ENCODE measurements at regions not wholly inside any gene's neighbourhood (a gene's known extent, or its start where the extent isn't known, plus 50 kb on each side); places are given as distances from the start of the nearest gene placed in this dataset.

- TF ChIP-seq REST (IDR thresholded peaks at IDR 0.05; ENCODE audit: low read depth) = no peak
- TF ChIP-seq YY1 (IDR thresholded peaks at IDR 0.05; ENCODE audit: extremely low read depth, insufficient replicate concordance, low read depth, low read length) = no peak
- no peak for TF ChIP-seq POLR2AphosphoS5 (IDR thresholded peaks at IDR 0.05; ENCODE audit: low read depth, low read length)
- no peak for TF ChIP-seq ZFX (IDR thresholded peaks at IDR 0.05)
- TF ChIP-seq EZH2 (IDR thresholded peaks at IDR 0.05) = no peak
- TF ChIP-seq, protein P1, sequence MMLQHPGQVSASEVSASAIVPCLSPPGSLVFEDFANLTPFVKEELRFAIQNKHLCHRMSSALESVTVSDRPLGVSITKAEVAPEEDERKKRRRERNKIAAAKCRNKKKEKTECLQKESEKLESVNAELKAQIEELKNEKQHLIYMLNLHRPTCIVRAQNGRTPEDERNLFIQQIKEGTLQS (IDR thresholded peaks at IDR 0.05) = no peak
- TF ChIP-seq EGR1 (IDR thresholded peaks at IDR 0.05; ENCODE audit: low read depth) = no peak
- TF ChIP-seq ELF1 (IDR thresholded peaks at IDR 0.05; ENCODE audit: borderline replicate concordance, low read depth) = no peak
- TF ChIP-seq SIN3A (IDR thresholded peaks at IDR 0.05; ENCODE audit: low read depth) = no peak
These were observed 71.5 kb downstream of the SIK1 start (continued) for GRCh38 chr21:43355266-43355924.

- BruUV-seq (replicated peaks) = no TSS peak
- TF ChIP-seq YY1 (IDR thresholded peaks at IDR 0.05; ENCODE audit: extremely low read depth, insufficient replicate concordance, low read depth, low read length) (no peak), REST (IDR thresholded peaks at IDR 0.05; ENCODE audit: low read depth) (no peak), POLR2AphosphoS5 (IDR thresholded peaks at IDR 0.05; ENCODE audit: low read depth, low read length) (no peak), ZNF274 (IDR thresholded peaks at IDR 0.05; ENCODE audit: low read depth, low read length) (no peak), SIN3A (IDR thresholded peaks at IDR 0.05; ENCODE audit: low read depth) (no peak), EZH2phosphoT487 (IDR thresholded peaks at IDR 0.05; ENCODE audit: borderline replicate concordance) (no peak), EGR1 (IDR thresholded peaks at IDR 0.05; ENCODE audit: low read depth) (no peak), ELF1 (IDR thresholded peaks at IDR 0.05; ENCODE audit: borderline replicate concordance, low read depth) (no peak), SP1 (IDR thresholded peaks at IDR 0.05; ENCODE audit: low read depth) (no peak), EZH2 (IDR thresholded peaks at IDR 0.05) (no peak), CBX3 (IDR thresholded peaks at IDR 0.05; ENCODE audit: low read depth) (no peak), POLR2A (IDR thresholded peaks at IDR 0.05; ENCODE audit: borderline replicate concordance, extremely low read depth, insufficient read depth, insufficient read length) (no peak), FOSL1 (IDR thresholded peaks at IDR 0.05; ENCODE audit: low read depth) (no peak), JUND (IDR thresholded peaks at IDR 0.05) (no peak), SRF (IDR thresholded peaks at IDR 0.05; ENCODE audit: low read depth) (no peak)
- TF ChIP-seq, protein P2, sequence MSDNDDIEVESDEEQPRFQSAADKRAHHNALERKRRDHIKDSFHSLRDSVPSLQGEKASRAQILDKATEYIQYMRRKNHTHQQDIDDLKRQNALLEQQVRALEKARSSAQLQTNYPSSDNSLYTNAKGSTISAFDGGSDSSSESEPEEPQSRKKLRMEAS (IDR thresholded peaks at IDR 0.05) = no peak
These were observed 72.3 kb downstream of the SIK1 start for GRCh38 chr21:43354666-43355065.

More at GRCh38 chr21:43354666-43355065, 72.3 kb downstream of the SIK1 start:
- no peaks in the 10 kb centered on the region for H3K9me3 ChIP-seq (ENCODE audit: control insufficient read depth in 1 of 2, insufficient read depth in 1 of 2, low read depth in 1 of 2, low read length in 2 of 2)
- no peak overlapping the region for H3K4me2 ChIP-seq (ENCODE audit: low read length)
- ATAC-seq (no peak), DNase-seq (ENCODE audit: low read depth, low spot score) (no peak)
- H3K9me2 ChIP-seq (ENCODE audit: insufficient read depth) = no peaks in the 10 kb centered on the region
- ChIA-PET POLR2A (no interaction called here), RAD21 (ENCODE audit: low non-redundant PET in 1 of 2, low total read pairs in 2 of 2, uncharacterized antibody in 2 of 2, unreplicated experiment in 2 of 2) (no interaction called here), CTCF (no interaction called here)
- H3K9ac ChIP-seq (ENCODE audit: low read length) = no peak overlapping the region
- H4K20me1 ChIP-seq (ENCODE audit: insufficient read depth) = no peaks in the 10 kb centered on the region
- peaks cover 0 to 4% of the 10 kb centered on the region in 2 experiments; a peak in 1 of 4 replicates for H3K4me1 ChIP-seq (ENCODE audit: control insufficient read depth in 1 of 2, insufficient read depth in 2 of 2, low read length in 2 of 2)
- H3K36me3 ChIP-seq (ENCODE audit: control insufficient read depth in 1 of 2, insufficient read depth in 2 of 2, low read length in 2 of 2) = no peaks in the 10 kb centered on the region
- H3K27me3 ChIP-seq (ENCODE audit: insufficient read depth, low read length) = no peaks in the 10 kb centered on the region
- no peak overlapping the region for H3K27ac ChIP-seq (ENCODE audit: low read depth, low read length)
- intact Hi-C loops (cut with micrococcal nuclease) = no loop called here
- H3K79me2 ChIP-seq (ENCODE audit: insufficient read depth, low read length) = no peaks in the 10 kb centered on the region
- no peak overlapping the region for H3K4me3 ChIP-seq (replicated peaks in 1 of 2; ENCODE audit: low read depth in 1 of 2, low read length in 2 of 2)
- no peak overlapping the region for H2AFZ ChIP-seq (ENCODE audit: low read depth, low read length, poor library complexity, severe bottlenecking)

Measured in HCT116 (cell line).